ENCODE measurements at regions not wholly inside any gene's neighbourhood (a gene's known extent, or its start where the extent isn't known, plus 50 kb on each side); places are given as distances from the start of the nearest gene placed in this dataset.

- Mint-ChIP-seq H3K9me3 (no peaks in the 10 kb centered on the region), H3K4me1 (no peaks in the 10 kb centered on the region), H3K4me3 (no peak overlapping the region), H3K27me3 (no peaks in the 10 kb centered on the region), H3K36me3 (ENCODE audit: low read depth) (no peaks in the 10 kb centered on the region), H3K27ac (no peak overlapping the region)
- DNase-seq, result no peak
- intact Hi-C loops (cut with micrococcal nuclease), result no loop called here
These were observed 80.5 kb downstream of the FASTKD2 start for GRCh38 chr2:206845877-206846276.

- DNase-seq, result no peak
- no peaks in the 10 kb centered on the region for H3K4me1 Mint-ChIP-seq
- no peak overlapping the region for H3K27ac Mint-ChIP-seq
- H3K9me3 Mint-ChIP-seq, result no peaks in the 10 kb centered on the region
- intact Hi-C loops (cut with micrococcal nuclease), result no loop called here
- no peak overlapping the region for H3K4me3 Mint-ChIP-seq
- no peaks in the 10 kb centered on the region for H3K27me3 Mint-ChIP-seq
- H3K36me3 Mint-ChIP-seq (ENCODE audit: low read depth), result no peaks in the 10 kb centered on the region
These were observed 80.9 kb downstream of the FASTKD2 start for GRCh38 chr2:206846331-206846730.

GRCh38 chr2:206846981-206847834, 81.8 kb downstream of the FASTKD2 start:
- intact Hi-C loops (cut with micrococcal nuclease), result no loop called here
- no peaks in the 10 kb centered on the region for H3K4me1 Mint-ChIP-seq
- H3K36me3 Mint-ChIP-seq (ENCODE audit: low read depth), result no peaks in the 10 kb centered on the region
- no peak for DNase-seq
- no peaks in the 10 kb centered on the region for H3K9me3 Mint-ChIP-seq
- H3K27me3 Mint-ChIP-seq, result no peaks in the 10 kb centered on the region
- no peak overlapping the region for H3K4me3 Mint-ChIP-seq
- H3K27ac Mint-ChIP-seq, result no peak overlapping the region

- Mint-ChIP-seq H3K4me3 (no peak overlapping the region), H3K36me3 (ENCODE audit: low read depth) (no peaks in the 10 kb centered on the region), H3K27ac (no peak overlapping the region), H3K27me3 (no peaks in the 10 kb centered on the region), H3K9me3 (no peaks in the 10 kb centered on the region), H3K4me1 (no peaks in the 10 kb centered on the region)
- intact Hi-C loops (cut with micrococcal nuclease), result no loop called here
- no peak for DNase-seq
These were observed 85.0 kb downstream of the FASTKD2 start for GRCh38 chr2:206850369-206850768.

- no peaks in the 10 kb centered on the region for H3K9me3 Mint-ChIP-seq
- no peaks in the 10 kb centered on the region for H3K27me3 Mint-ChIP-seq
- H3K36me3 Mint-ChIP-seq (ENCODE audit: low read depth), result no peaks in the 10 kb centered on the region
- H3K4me1 Mint-ChIP-seq, result no peaks in the 10 kb centered on the region
- no peak for DNase-seq
- no peak overlapping the region for H3K27ac Mint-ChIP-seq
- intact Hi-C loops (cut with micrococcal nuclease), result no loop called here
- H3K4me3 Mint-ChIP-seq, result no peak overlapping the region
These were observed 86.1 kb downstream of the FASTKD2 start for GRCh38 chr2:206851521-206851920.

GRCh38 chr2:206853915-206854314, 85.4 kb upstream of the CPO start:
- Mint-ChIP-seq H3K27me3 (no peaks in the 10 kb centered on the region), H3K4me1 (peaks cover 9% of the 10 kb centered on the region)

GRCh38 chr2:206855585-206856433, 83.5 kb upstream of the CPO start:
- no peak overlapping the region for H3K27ac Mint-ChIP-seq
- H3K36me3 Mint-ChIP-seq (ENCODE audit: low read depth), result no peaks in the 10 kb centered on the region
- no peaks in the 10 kb centered on the region for H3K27me3 Mint-ChIP-seq
- H3K4me1 Mint-ChIP-seq, result peaks cover 20% of the 10 kb centered on the region
- peaks cover 4% of the 10 kb centered on the region for H3K9me3 Mint-ChIP-seq
- H3K4me3 Mint-ChIP-seq, result no peak overlapping the region
- intact Hi-C loops (cut with micrococcal nuclease), result no loop called here
- peak; percentile 43 for DNase-seq

More at GRCh38 chr2:206853915-206854314, 85.4 kb upstream of the CPO start:
- H3K36me3 Mint-ChIP-seq (ENCODE audit: low read depth), result no peaks in the 10 kb centered on the region
- H3K9me3 Mint-ChIP-seq, result no peaks in the 10 kb centered on the region
- no peak for DNase-seq
- intact Hi-C loops (cut with micrococcal nuclease), result no loop called here
- no peak overlapping the region for H3K27ac Mint-ChIP-seq
- H3K4me3 Mint-ChIP-seq, result no peak overlapping the region

- Mint-ChIP-seq H3K9me3 (peaks cover 4% of the 10 kb centered on the region), H3K4me3 (no peak overlapping the region), H3K27me3 (no peaks in the 10 kb centered on the region), H3K36me3 (ENCODE audit: low read depth) (no peaks in the 10 kb centered on the region), H3K27ac (no peak overlapping the region), H3K4me1 (peaks cover 20% of the 10 kb centered on the region)
- intact Hi-C loops (cut with micrococcal nuclease), result no loop called here
- DNase-seq, result no peak
These were observed 82.8 kb upstream of the CPO start for GRCh38 chr2:206856513-206856912.

GRCh38 chr2:206858687-206859329, 80.5 kb upstream of the CPO start:
- Mint-ChIP-seq H3K27me3 (no peaks in the 10 kb centered on the region), H3K4me3 (peak overlapping the region; percentile 63), H3K36me3 (ENCODE audit: low read depth) (no peaks in the 10 kb centered on the region), H3K27ac (peak overlapping the region; percentile 82), H3K4me1 (peaks cover 20% of the 10 kb centered on the region), H3K9me3 (peaks cover 4% of the 10 kb centered on the region)
- peak; percentile 60 for DNase-seq
- intact Hi-C loops (cut with micrococcal nuclease), result no loop called here

- intact Hi-C loops (cut with micrococcal nuclease), result no loop called here
- peaks cover 20% of the 10 kb centered on the region for H3K4me1 Mint-ChIP-seq
These were observed 80.0 kb upstream of the CPO start for GRCh38 chr2:206859330-206859739.

GRCh38 chr2:206863196-206863595, 76.1 kb upstream of the CPO start:
- H3K9me3 Mint-ChIP-seq, result peaks cover 4% of the 10 kb centered on the region
- DNase-seq, result no peak
- H3K27ac Mint-ChIP-seq, result no peak overlapping the region
- no peak overlapping the region for H3K4me3 Mint-ChIP-seq
- intact Hi-C loops (cut with micrococcal nuclease), result no loop called here
- H3K4me1 Mint-ChIP-seq, result peaks cover 18% of the 10 kb centered on the region
- peaks cover 7% of the 10 kb centered on the region for H3K27me3 Mint-ChIP-seq
- no peaks in the 10 kb centered on the region for H3K36me3 Mint-ChIP-seq (ENCODE audit: low read depth)

More at GRCh38 chr2:206859330-206859739, 80.0 kb upstream of the CPO start:
- Mint-ChIP-seq H3K36me3 (ENCODE audit: low read depth) (no peaks in the 10 kb centered on the region), H3K27ac (peak overlapping the region; percentile 82), H3K27me3 (no peaks in the 10 kb centered on the region), H3K9me3 (peaks cover 4% of the 10 kb centered on the region), H3K4me3 (peak overlapping the region; percentile 63)
- peak; percentile 77 for DNase-seq

GRCh38 chr2:206863716-206864115, 75.6 kb upstream of the CPO start:
- Mint-ChIP-seq H3K27me3 (peaks cover 7% of the 10 kb centered on the region), H3K9me3 (peaks cover 4% of the 10 kb centered on the region)
- intact Hi-C loops (cut with micrococcal nuclease), result no loop called here

GRCh38 chr2:206867006-206867405, 72.3 kb upstream of the CPO start:
- H3K4me3 Mint-ChIP-seq, result no peak overlapping the region
- no peaks in the 10 kb centered on the region for H3K9me3 Mint-ChIP-seq
- no peak overlapping the region for H3K27ac Mint-ChIP-seq
- no peaks in the 10 kb centered on the region for H3K36me3 Mint-ChIP-seq (ENCODE audit: low read depth)
- no peak for DNase-seq
- peaks cover 7% of the 10 kb centered on the region for H3K27me3 Mint-ChIP-seq
- no peaks in the 10 kb centered on the region for H3K4me1 Mint-ChIP-seq
- intact Hi-C loops (cut with micrococcal nuclease), result no loop called here

More at GRCh38 chr2:206863716-206864115, 75.6 kb upstream of the CPO start:
- no peak overlapping the region for H3K27ac Mint-ChIP-seq
- H3K4me1 Mint-ChIP-seq, result peaks cover 13% of the 10 kb centered on the region
- H3K4me3 Mint-ChIP-seq, result no peak overlapping the region
- no peak for DNase-seq
- H3K36me3 Mint-ChIP-seq (ENCODE audit: low read depth), result no peaks in the 10 kb centered on the region

Measured in activated CD4-positive, alpha-beta T cell treated with anti-CD3 and anti-CD28 coated beads, Interleukin-2, amount 10 ng/mL, durations not matched to agents 24 days and 14 days (primary cell).